HK-2 (cell line): ENCODE measurements at regions not wholly inside any gene's neighbourhood (a gene's known extent, or its start where the extent isn't known, plus 50 kb on each side); places are given as distances from the start of the nearest gene placed in this dataset.
"Not testable (repeated sequence)": the region's sequence is repeated elsewhere in the genome, so short reads cannot be mapped to it uniquely, and the experiment has no call there.

Experiments used
- DNase-seq: peaks from one replicate; pipeline ENCODE4 v3.0.0-alpha.2; 2018; ENCODE audit not compliant: unreplicated experiment

DNA sequence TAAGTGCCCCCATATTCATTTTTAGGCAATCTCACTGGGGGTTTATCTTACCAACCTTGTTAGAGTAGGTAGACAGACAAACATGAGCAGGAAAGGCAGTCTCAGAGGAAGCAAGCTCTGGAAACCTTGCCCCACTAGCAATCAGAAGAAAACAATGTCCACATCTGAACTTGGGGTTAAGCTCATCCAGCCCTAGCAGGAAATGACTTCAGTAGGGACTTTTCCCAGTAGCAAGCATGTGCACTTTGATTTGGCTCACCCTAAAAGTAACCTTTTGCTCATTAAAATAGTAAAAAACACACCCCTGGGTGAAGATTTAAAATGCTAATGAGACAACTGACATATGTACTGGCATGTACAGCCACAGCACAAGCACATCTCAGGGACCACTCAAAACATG, 175.5 kb downstream of the AKAIN1 start:
- DNase-seq: no peak

GRCh38 chr18:5015213-5015612, 181.8 kb downstream of the AKAIN1 start:
- DNase-seq: no peak

DNA sequence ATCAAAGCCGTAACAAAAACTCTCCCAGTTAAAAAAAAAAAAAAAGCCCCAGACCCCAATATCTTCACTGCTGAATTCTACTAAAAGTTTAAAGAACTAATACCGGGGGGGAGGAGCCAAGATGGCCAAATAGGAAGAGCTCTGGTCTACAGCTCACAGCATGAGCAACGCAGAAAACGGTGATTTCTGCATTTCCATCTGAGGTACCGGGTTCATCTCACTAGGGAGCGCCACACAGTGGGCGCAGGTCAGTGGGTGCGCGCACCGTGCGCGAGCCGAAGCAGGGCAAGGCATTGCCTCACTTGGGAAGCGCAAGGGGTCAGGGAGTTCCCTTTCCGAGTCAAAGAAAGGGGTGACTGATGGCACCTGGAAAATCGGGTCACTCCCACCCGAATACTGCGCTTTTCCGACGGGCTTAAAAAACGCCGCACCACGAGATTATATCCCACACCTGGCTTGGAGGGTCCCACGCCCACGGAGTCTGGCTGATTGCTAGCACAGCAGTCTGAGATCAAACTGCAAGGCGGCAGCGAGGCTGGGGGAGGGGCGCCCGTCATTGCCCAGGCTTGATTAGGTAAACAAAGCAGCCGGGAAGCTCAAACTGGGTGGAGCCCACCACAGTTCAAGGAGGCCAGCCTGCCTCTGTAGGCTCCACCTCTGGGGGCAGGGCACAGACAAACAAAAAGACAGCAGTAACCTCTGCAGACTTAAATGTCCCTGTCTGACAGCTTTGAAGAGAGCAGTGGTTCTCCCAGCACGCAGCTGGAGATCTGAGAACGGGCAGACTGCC, 192.8 kb downstream of the AKAIN1 start:
- not testable (repeated sequence) for DNase-seq

GRCh38 chr18:4994710-4995109, 202.3 kb downstream of the AKAIN1 start:
- DNase-seq: no peak

GRCh38 chr18:4987452-4988405, 209.3 kb downstream of the AKAIN1 start:
- DNase-seq: no peak

- no peak for DNase-seq
Measured at GRCh38 chr18:4986677-4987076, 210.4 kb downstream of the AKAIN1 start.

GRCh38 chr18:4986066-4986465, 211.0 kb downstream of the AKAIN1 start:
- DNase-seq: no peak

DNA sequence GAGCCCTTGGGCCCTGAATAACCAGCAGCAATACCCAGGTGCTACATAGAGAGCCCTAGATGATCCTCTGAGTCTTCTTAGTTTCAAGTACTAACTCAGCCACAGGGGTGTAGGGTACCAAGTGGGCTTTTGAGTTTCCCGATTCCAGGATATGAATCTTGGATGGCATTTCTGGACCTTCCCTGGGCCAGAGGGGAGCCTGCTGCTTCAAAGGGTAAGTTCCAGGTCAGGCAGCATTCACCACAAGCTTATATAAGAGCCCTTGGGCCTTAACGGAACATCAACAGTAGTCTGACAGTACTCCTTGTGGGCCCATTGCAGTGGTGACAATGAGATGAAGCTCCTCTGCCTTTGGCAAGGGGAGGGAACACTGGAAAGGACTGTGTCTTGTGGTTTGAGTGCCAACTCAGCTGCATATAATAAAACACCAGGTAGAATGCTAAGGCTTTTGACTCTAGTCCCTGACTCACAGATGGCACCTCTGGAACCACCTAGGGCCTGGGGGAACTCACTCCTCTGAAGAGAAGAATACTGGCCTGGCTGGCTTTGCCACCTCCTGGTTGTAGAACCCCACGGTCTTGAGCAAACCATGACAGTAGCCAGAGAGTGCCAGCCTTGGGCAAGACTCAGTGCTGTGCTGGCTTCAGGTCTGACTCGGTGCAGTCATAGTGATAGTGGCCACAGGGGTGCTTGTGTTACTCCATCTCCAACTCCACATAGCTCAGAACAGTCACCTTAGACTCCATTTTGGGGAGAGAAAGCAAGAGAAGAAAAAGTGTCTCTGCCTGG, 235.7 kb downstream of the AKAIN1 start:
- DNase-seq: no peak

DNA sequence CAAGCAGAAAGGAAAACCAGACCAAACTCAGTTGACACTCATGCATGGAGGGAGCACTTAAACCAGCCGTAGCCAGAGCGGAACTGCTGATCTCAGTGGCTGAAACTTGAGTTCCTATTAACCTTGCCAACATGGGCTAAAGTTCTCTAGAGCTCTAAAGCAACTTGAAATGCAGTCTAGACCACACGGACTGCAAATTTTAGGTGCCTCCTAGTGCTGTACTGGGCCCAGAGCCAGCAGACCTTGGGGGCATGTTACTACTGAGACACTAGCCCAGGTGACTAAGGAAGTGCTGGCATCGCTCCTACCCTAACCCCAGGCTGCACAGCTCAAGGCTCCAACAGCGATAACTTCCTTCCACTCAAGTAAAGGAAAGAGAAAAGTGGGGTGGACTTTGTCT, 236.5 kb downstream of the AKAIN1 start:
- no peak for DNase-seq

- DNase-seq: no peak
Measured at GRCh38 chr18:4931209-4931608, 265.8 kb downstream of the AKAIN1 start.

DNA sequence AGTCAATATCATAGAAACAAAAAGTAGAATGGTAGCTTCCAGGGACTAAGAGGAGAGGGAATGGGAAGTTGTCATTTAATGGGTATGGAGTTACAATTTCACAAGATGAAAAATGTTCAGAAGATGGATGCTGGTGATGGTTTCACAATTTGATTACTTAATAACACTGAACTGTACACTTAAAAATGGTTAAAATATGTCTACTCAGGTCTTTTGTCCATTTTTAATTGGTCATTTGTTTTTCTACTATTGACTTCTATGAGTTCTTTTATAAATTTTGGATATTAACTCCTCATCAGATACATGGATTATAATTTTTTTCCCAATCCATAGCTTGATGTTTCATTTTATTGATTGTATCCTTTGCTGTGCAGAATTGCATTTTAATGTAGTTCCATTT, 275.5 kb downstream of the AKAIN1 start:
- no peak for DNase-seq

GRCh38 chr18:4917509-4917908, 279.5 kb downstream of the AKAIN1 start:
- DNase-seq: not testable (repeated sequence)

DNA sequence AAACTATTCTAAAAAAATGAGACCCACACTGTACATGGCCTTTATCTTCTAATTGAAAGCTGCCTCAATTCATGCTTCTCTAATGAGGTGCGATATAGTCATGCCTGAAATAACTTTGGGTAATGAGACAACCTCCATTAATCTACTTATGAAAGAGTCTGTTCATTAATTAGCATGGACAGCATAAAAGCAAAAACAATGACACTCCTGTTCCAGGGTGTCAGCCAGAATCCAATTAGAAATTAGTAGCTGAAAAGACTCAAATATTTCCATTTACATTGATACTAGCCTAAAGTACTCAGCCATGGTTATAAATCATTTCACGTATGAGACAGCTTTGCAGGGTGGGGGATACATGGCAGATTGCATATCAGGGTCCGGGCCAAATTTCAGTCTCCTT, 288.7 kb downstream of the AKAIN1 start:
- no peak for DNase-seq

DNA sequence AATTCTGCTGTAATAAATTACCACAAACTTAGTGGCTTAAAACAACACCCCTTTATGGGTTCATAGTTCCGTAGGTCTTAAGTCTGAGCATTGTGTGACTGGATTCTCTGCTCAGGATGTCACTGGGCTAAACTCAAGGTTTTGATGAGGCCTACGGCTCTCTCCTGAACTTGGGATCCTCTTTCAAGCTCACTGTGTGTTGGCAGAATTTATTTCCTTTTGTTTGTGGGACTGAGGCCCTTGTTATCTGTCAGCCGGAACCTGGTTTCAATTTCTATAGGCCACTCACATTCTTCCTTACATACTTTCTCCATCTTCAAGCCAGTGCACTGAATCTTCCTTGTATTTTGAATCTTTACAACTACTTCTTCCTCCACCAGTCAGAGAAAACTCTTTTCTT, 290.2 kb downstream of the AKAIN1 start:
- DNase-seq: no peak

- no peak for DNase-seq
Measured at GRCh38 chr18:4888251-4889040, 308.6 kb downstream of the AKAIN1 start.

GRCh38 chr18:4878480-4878879, 318.6 kb downstream of the AKAIN1 start:
- no peak for DNase-seq

GRCh38 chr18:4871197-4871596, 325.9 kb downstream of the AKAIN1 start:
- no peak for DNase-seq

DNA sequence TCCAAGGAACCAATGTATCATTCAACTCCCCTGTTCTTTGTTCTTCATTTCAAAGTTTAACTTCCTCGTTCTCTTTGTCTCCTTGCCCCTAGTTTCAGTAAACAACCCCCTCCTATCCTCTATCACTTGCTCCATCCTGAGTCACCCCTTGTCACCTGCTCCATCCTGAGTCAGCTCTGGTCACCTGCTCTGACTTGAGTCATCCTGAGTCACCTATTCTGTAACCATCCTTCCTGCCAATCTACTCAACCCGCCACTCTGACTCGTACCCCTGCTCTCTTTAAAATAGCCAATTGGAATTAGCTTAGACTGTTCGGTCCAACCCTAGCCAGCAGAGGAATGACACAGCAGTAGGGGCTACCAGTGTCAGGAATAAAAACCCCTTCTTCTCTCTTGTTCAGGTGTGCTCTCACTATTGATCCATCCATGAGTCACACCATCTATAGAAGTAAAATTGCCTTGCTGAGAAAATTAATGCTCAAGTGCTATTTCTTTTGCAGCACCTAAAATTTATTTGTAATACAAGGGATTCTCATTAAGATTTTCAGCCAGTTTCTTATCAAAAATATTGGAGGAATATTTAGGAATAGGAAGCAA, 326.8 kb downstream of the AKAIN1 start:
- no peak for DNase-seq

DNA sequence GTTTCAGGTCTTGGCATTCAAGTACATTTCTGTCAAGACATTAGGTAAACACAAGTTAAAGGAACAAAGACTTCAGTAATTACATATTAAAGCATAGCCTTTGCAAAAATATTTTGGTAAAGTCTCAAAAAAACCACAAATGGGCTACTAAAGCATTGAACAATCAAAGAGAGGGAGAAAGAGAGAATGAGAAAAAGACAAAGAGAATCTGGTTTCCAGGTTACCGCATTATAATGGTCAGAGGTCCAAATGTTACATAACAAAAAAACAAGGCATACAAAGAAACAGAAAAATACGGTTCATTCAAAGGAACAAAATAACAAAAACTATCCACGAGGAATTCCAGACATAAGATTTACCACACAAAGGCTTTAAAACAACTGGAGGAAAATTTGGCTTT, 327.9 kb downstream of the AKAIN1 start:
- DNase-seq: no peak

DNA sequence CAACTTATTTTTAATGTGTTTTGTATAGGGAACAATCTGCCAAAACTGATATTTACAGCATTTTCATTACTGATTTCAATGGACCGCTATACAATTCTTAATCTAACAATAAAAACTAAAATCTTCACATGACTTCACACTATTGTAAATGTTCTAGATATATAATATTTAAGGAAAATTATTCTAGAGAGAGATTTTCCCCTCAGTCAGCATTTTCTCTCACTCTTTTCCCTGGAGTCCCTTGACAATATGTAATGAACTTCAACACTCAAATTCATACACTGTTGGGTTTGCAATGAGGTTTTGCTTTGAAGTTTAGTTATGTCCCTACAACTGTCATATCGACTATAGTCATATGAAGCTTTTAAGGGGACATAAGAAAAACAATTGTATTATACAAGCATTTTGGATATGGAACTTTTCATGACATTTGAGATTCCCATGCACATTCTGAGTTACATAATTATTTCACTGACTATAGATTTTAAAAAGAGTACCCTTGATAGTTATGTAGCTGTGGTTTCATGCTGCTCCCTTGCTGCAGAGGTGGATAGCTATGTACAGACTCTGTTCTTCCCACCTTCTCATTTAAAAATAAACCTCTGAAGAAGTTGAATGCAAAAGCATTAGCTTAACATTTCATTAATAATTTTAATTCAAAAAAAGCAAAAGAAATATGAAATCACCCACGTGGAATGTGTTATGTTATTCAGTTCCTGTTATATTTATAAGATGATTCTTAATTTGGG, 338.5 kb downstream of the AKAIN1 start:
- no peak for DNase-seq
